ENCODE measurements at regions not wholly inside any gene's neighbourhood (a gene's known extent, or its start where the extent isn't known, plus 50 kb on each side); places are given as distances from the start of the nearest gene placed in this dataset.
"Not testable (repeated sequence)": the region's sequence is repeated elsewhere in the genome, so short reads cannot be mapped to it uniquely, and the experiment has no call there.

GRCh38 chr4:138592796-138593195 lies 350.6 kb upstream of the SLC7A11 start:
- H3K27ac ChIP-seq (ENCODE audit: low read depth, low read length), result no peak overlapping the region
- CTCF ChIA-PET, result no interaction called here
- DNase-seq (ENCODE audit: low read depth, low spot score), result no peak
- no peaks in the 10 kb centered on the region for H3K9me3 ChIP-seq (ENCODE audit: control insufficient read depth, insufficient read depth, low read length)
- no peaks in the 10 kb centered on the region for H3K27me3 ChIP-seq (ENCODE audit: control insufficient read depth, insufficient read depth, low read length)
- TF ChIP-seq CTCF (IDR thresholded peaks at IDR 0.05; ENCODE audit: low read depth, low read length), result no peak
- POLR2A ChIA-PET, result no interaction called here
- no peak overlapping the region for H3K4me3 ChIP-seq (ENCODE audit: low read depth, low read length)

- Histone ChIP-seq H3K27ac (ENCODE audit: low read depth, low read length) (no peak overlapping the region), H3K27me3 (ENCODE audit: control insufficient read depth, insufficient read depth, low read length) (no peaks in the 10 kb centered on the region), H3K9me3 (ENCODE audit: control insufficient read depth, insufficient read depth, low read length) (no peaks in the 10 kb centered on the region), H3K4me3 (ENCODE audit: low read depth, low read length) (no peak overlapping the region)
- DNase-seq (ENCODE audit: low read depth, low spot score), result no peak
- TF ChIP-seq CTCF (IDR thresholded peaks at IDR 0.05; ENCODE audit: low read depth, low read length), result no peak
- CTCF ChIA-PET, result no interaction called here
- POLR2A ChIA-PET, result no interaction called here
Observed at GRCh38 chr4:138591808-138592207, 349.7 kb upstream of the SLC7A11 start.

- Histone ChIP-seq H3K27ac (ENCODE audit: low read depth, low read length) (no peak overlapping the region), H3K27me3 (ENCODE audit: control insufficient read depth, insufficient read depth, low read length) (no peaks in the 10 kb centered on the region), H3K4me3 (ENCODE audit: low read depth, low read length) (no peak overlapping the region), H3K9me3 (ENCODE audit: control insufficient read depth, insufficient read depth, low read length) (no peaks in the 10 kb centered on the region)
- no peak for TF ChIP-seq CTCF (IDR thresholded peaks at IDR 0.05; ENCODE audit: low read depth, low read length)
- POLR2A ChIA-PET, result no interaction called here
- DNase-seq (ENCODE audit: low read depth, low spot score), result no peak
- CTCF ChIA-PET, result no interaction called here
Observed at GRCh38 chr4:138588501-138588900, 346.4 kb upstream of the SLC7A11 start.

- Histone ChIP-seq H3K27ac (ENCODE audit: low read depth, low read length) (no peak overlapping the region), H3K4me3 (ENCODE audit: low read depth, low read length) (no peak overlapping the region), H3K27me3 (ENCODE audit: control insufficient read depth, insufficient read depth, low read length) (no peaks in the 10 kb centered on the region), H3K9me3 (ENCODE audit: control insufficient read depth, insufficient read depth, low read length) (peaks cover 3% of the 10 kb centered on the region; the same call in 1 of the 2 replicates)
- CTCF ChIA-PET, result interaction anchor here (0.7 to 4.6 kb wide), 3 partner anchors 101 to 540 kb away, joined by 3 to 43 read pairs (median 32); no protein-coding TSS in a partner anchor
- POLR2A ChIA-PET, result no interaction called here
- no peak for DNase-seq (ENCODE audit: low read depth, low spot score)
- no peak for TF ChIP-seq CTCF (IDR thresholded peaks at IDR 0.05; ENCODE audit: low read depth, low read length)
Observed at GRCh38 chr4:138579146-138579545, 337.0 kb upstream of the SLC7A11 start.

- DNase-seq (ENCODE audit: low read depth, low spot score); H3K27me3 ChIP-seq (ENCODE audit: control insufficient read depth, insufficient read depth, low read length); POLR2A ChIA-PET; H3K27ac ChIP-seq (ENCODE audit: low read depth, low read length); H3K4me3 ChIP-seq (ENCODE audit: low read depth, low read length); H3K9me3 ChIP-seq (ENCODE audit: control insufficient read depth, insufficient read depth, low read length): not testable (repeated sequence)
- peak; percentile 25 for TF ChIP-seq CTCF (IDR thresholded peaks at IDR 0.05; ENCODE audit: low read depth, low read length)
- CTCF ChIA-PET, result interaction anchor here (0.6 to 4.6 kb wide), 7 partner anchors 12 to 977 kb away, joined by 3 to 43 read pairs (median 5); no protein-coding TSS in a partner anchor
Observed at GRCh38 chr4:138577826-138578225, 335.7 kb upstream of the SLC7A11 start.
